ENCODE measurements at regions not wholly inside any gene's neighbourhood (a gene's known extent, or its start where the extent isn't known, plus 50 kb on each side); places are given as distances from the start of the nearest gene placed in this dataset.

DNA sequence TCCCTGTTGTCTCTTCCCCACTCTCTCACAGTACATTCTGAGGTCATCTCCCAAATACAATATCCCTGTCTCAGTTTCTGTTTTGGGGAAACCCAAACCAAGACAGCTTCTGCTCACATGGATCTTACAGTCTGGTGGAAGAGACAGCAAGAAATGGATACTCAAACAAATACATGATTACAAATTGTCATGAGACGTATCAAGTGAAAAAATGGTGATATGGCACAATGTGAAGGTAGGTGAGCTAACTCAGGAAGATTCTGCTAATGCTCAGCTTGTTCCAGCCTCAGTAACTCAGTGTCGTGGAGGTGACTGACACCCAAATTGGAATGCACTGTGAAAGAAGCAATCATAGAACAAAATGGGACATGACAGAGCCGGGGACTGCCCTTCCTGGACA lies 68.3 kb downstream of the CHST1 start:
- Mint-ChIP-seq H3K36me3 (ENCODE audit: insufficient read depth) (no peaks in the 10 kb centered on the region), H3K4me3 (ENCODE audit: low read depth) (no peak overlapping the region), H3K9me3 (ENCODE audit: low read depth) (no peaks in the 10 kb centered on the region), H3K4me1 (ENCODE audit: low read depth) (no peaks in the 10 kb centered on the region), H3K27ac (no peak overlapping the region), H3K27me3 (peaks cover 20% of the 10 kb centered on the region)
- TF ChIP-seq CTCF (IDR thresholded peaks at IDR 0.05; ENCODE audit: unreplicated experiment), result no peak
- no peak for DNase-seq (ENCODE audit: low spot score, unreplicated experiment)

- H3K27me3 Mint-ChIP-seq, result peaks cover 23% of the 10 kb centered on the region
- TF ChIP-seq CTCF (IDR thresholded peaks at IDR 0.05; ENCODE audit: unreplicated experiment), result no peak
- H3K4me1 Mint-ChIP-seq (ENCODE audit: low read depth), result no peaks in the 10 kb centered on the region
- no peak overlapping the region for H3K27ac Mint-ChIP-seq
- H3K9me3 Mint-ChIP-seq (ENCODE audit: low read depth), result no peaks in the 10 kb centered on the region
- H3K36me3 Mint-ChIP-seq (ENCODE audit: insufficient read depth), result no peaks in the 10 kb centered on the region
- no peak for DNase-seq (ENCODE audit: low spot score, unreplicated experiment)
- no peak overlapping the region for H3K4me3 Mint-ChIP-seq (ENCODE audit: low read depth)
Observed at GRCh38 chr11:45596571-45596970, 68.9 kb downstream of the CHST1 start.

DNA sequence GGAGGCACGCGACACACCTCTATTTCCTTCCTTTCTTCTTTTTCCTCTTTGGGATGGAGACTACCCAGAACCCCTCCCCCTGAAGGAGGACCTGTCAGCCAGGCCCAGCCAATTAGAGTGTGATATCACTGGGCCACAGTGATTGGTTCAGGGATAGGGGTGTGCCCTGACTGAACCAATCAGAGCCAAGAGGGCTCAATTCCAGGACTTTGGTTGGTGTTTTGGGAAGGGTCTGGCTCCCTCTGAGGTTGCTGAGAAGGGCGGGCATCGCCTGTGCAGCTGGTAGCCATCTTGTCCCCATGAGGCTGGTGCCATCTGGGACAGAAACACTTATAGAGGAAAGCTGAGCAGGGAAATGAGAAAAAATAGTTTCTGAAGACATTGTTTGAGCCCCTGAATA lies 71.4 kb downstream of the CHST1 start:
- DNase-seq (ENCODE audit: low spot score, unreplicated experiment), result no peak
- Mint-ChIP-seq H3K27ac (no peak overlapping the region), H3K4me3 (ENCODE audit: low read depth) (no peak overlapping the region), H3K9me3 (ENCODE audit: low read depth) (no peaks in the 10 kb centered on the region), H3K4me1 (ENCODE audit: low read depth) (no peaks in the 10 kb centered on the region), H3K36me3 (ENCODE audit: insufficient read depth) (no peaks in the 10 kb centered on the region), H3K27me3 (peaks cover 25% of the 10 kb centered on the region)
- TF ChIP-seq CTCF (IDR thresholded peaks at IDR 0.05; ENCODE audit: unreplicated experiment), result no peak

DNA sequence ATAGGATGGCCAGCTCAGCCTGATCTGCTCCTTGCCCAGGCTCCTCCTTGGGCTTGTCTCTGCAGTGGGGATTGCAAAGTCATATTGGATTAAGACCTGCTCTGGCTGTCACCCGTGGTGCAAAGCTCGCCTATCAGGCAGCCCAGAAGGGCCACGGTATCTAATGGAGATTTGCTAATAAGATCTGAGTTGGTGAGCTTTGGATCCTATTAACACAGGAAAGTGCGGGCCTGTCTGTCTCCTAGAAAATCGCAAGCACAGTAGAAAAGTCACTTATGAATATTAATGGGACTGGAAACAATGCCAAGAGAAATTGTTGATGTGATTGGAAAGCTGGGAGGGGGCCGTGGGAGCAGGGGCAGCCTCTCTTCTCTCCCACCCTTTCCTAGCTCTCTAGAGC lies 72.8 kb downstream of the CHST1 start:
- DNase-seq (ENCODE audit: low spot score, unreplicated experiment), result no peak
- H3K4me3 Mint-ChIP-seq (ENCODE audit: low read depth), result no peak overlapping the region
- H3K27me3 Mint-ChIP-seq, result peaks cover 32% of the 10 kb centered on the region
- no peaks in the 10 kb centered on the region for H3K36me3 Mint-ChIP-seq (ENCODE audit: insufficient read depth)
- H3K4me1 Mint-ChIP-seq (ENCODE audit: low read depth), result no peaks in the 10 kb centered on the region
- no peaks in the 10 kb centered on the region for H3K9me3 Mint-ChIP-seq (ENCODE audit: low read depth)
- no peak overlapping the region for H3K27ac Mint-ChIP-seq
- TF ChIP-seq CTCF (IDR thresholded peaks at IDR 0.05; ENCODE audit: unreplicated experiment), result no peak

GRCh38 chr11:45590743-45591142 lies 74.7 kb downstream of the CHST1 start:
- no peak for DNase-seq (ENCODE audit: low spot score, unreplicated experiment)
- no peak overlapping the region for H3K27ac Mint-ChIP-seq
- H3K36me3 Mint-ChIP-seq (ENCODE audit: insufficient read depth), result no peaks in the 10 kb centered on the region
- H3K27me3 Mint-ChIP-seq, result peaks cover 31% of the 10 kb centered on the region
- H3K9me3 Mint-ChIP-seq (ENCODE audit: low read depth), result no peaks in the 10 kb centered on the region
- H3K4me3 Mint-ChIP-seq (ENCODE audit: low read depth), result no peak overlapping the region
- no peaks in the 10 kb centered on the region for H3K4me1 Mint-ChIP-seq (ENCODE audit: low read depth)
- TF ChIP-seq CTCF (IDR thresholded peaks at IDR 0.05; ENCODE audit: unreplicated experiment), result no peak
